ENCODE measurements at regions not wholly inside any gene's neighbourhood (a gene's known extent, or its start where the extent isn't known, plus 50 kb on each side); places are given as distances from the start of the nearest gene placed in this dataset.

- DNase-seq (no peak), ATAC-seq (ENCODE audit: low read depth in 2 of 2) (no peak)
- H3K27me3 ChIP-seq (ENCODE audit: control insufficient read depth, insufficient read depth, low read length), result no peaks in the 10 kb centered on the region
- Mint-ChIP-seq H3K4me1 (no peaks in the 10 kb centered on the region), H3K36me3 (no peaks in the 10 kb centered on the region), H3K27ac (no peak overlapping the region), H3K4me3 (no peak overlapping the region), H3K27me3 (no peaks in the 10 kb centered on the region), H3K9me3 (peaks cover 4 to 20% (median 16%) of the 10 kb centered on the region in 7 donors)
- no peaks in the 10 kb centered on the region for H3K4me1 ChIP-seq (ENCODE audit: control insufficient read depth, insufficient read depth, low read length, poor library complexity, severe bottlenecking)
- H3K9me3 ChIP-seq (ENCODE audit: control insufficient read depth in 2 of 2, low read length in 2 of 2), result peaks cover 0 to 3% of the 10 kb centered on the region in 2 experiments
- H3K4me3 ChIP-seq (ENCODE audit: low read depth, low read length), result no peak overlapping the region
- no peaks in the 10 kb centered on the region for H3K36me3 ChIP-seq (ENCODE audit: control insufficient read depth, insufficient read depth, low read length)
- H3K27ac ChIP-seq (ENCODE audit: insufficient read depth, low read length, poor library complexity, severe bottlenecking), result no peak overlapping the region
Measured at GRCh38 chr11:37657645-37658044, 1059.6 kb upstream of the RAG2 start.

GRCh38 chr11:37647767-37648166 lies 1049.7 kb upstream of the RAG2 start:
- Histone ChIP-seq H3K27me3 (ENCODE audit: control insufficient read depth, insufficient read depth, low read length) (no peaks in the 10 kb centered on the region), H3K27ac (ENCODE audit: insufficient read depth, low read length, poor library complexity, severe bottlenecking) (no peak overlapping the region), H3K4me3 (ENCODE audit: low read depth, low read length) (no peak overlapping the region), H3K4me1 (ENCODE audit: control insufficient read depth, insufficient read depth, low read length, poor library complexity, severe bottlenecking) (no peaks in the 10 kb centered on the region), H3K9me3 (ENCODE audit: control insufficient read depth in 2 of 2, low read length in 2 of 2) (peaks cover 7 to 10% of the 10 kb centered on the region in 2 experiments), H3K36me3 (ENCODE audit: control insufficient read depth, insufficient read depth, low read length) (no peaks in the 10 kb centered on the region)
- Mint-ChIP-seq H3K36me3 (no peaks in the 10 kb centered on the region), H3K4me1 (no peaks in the 10 kb centered on the region), H3K9me3 (peaks cover 4 to 42% (median 13%) of the 10 kb centered on the region in 7 donors), H3K27me3 (no peaks in the 10 kb centered on the region), H3K4me3 (no peak overlapping the region), H3K27ac (no peak overlapping the region)
- ATAC-seq (ENCODE audit: low read depth in 2 of 2), result no peak
- no peak for DNase-seq

GRCh38 chr11:37643968-37644367 lies 1045.9 kb upstream of the RAG2 start:
- Histone ChIP-seq H3K4me1 (ENCODE audit: control insufficient read depth, insufficient read depth, low read length, poor library complexity, severe bottlenecking) (no peaks in the 10 kb centered on the region), H3K36me3 (ENCODE audit: control insufficient read depth, insufficient read depth, low read length) (no peaks in the 10 kb centered on the region), H3K27me3 (ENCODE audit: control insufficient read depth, insufficient read depth, low read length) (no peaks in the 10 kb centered on the region), H3K27ac (ENCODE audit: insufficient read depth, low read length, poor library complexity, severe bottlenecking) (no peak overlapping the region), H3K9me3 (ENCODE audit: control insufficient read depth in 2 of 2, low read length in 2 of 2) (peaks cover 10 to 11% of the 10 kb centered on the region in 2 experiments), H3K4me3 (ENCODE audit: low read depth, low read length) (no peak overlapping the region)
- no peak for DNase-seq
- H3K36me3 Mint-ChIP-seq, result no peaks in the 10 kb centered on the region
- no peak overlapping the region for H3K27ac Mint-ChIP-seq
- no peaks in the 10 kb centered on the region for H3K27me3 Mint-ChIP-seq
- H3K4me1 Mint-ChIP-seq, result no peaks in the 10 kb centered on the region
- H3K9me3 Mint-ChIP-seq, result peaks cover 2 to 42% (median 9%) of the 10 kb centered on the region in 7 donors
- H3K4me3 Mint-ChIP-seq, result no peak overlapping the region
- no peak for ATAC-seq (ENCODE audit: low read depth in 2 of 2)

GRCh38 chr11:37642296-37642695 lies 1044.3 kb upstream of the RAG2 start:
- Histone ChIP-seq H3K4me3 (ENCODE audit: low read depth, low read length) (no peak overlapping the region), H3K27me3 (ENCODE audit: control insufficient read depth, insufficient read depth, low read length) (no peaks in the 10 kb centered on the region), H3K4me1 (ENCODE audit: control insufficient read depth, insufficient read depth, low read length, poor library complexity, severe bottlenecking) (no peaks in the 10 kb centered on the region), H3K27ac (ENCODE audit: insufficient read depth, low read length, poor library complexity, severe bottlenecking) (no peak overlapping the region), H3K9me3 (ENCODE audit: control insufficient read depth in 2 of 2, low read length in 2 of 2) (peaks cover 6 to 11% of the 10 kb centered on the region in 2 experiments), H3K36me3 (ENCODE audit: control insufficient read depth, insufficient read depth, low read length) (no peaks in the 10 kb centered on the region)
- Mint-ChIP-seq H3K27ac (no peak overlapping the region), H3K4me3 (no peak overlapping the region), H3K4me1 (no peaks in the 10 kb centered on the region), H3K27me3 (no peaks in the 10 kb centered on the region), H3K36me3 (no peaks in the 10 kb centered on the region), H3K9me3 (peaks cover 2 to 42% (median 11%) of the 10 kb centered on the region in 7 donors)
- DNase-seq, result no peak
- no peak for ATAC-seq (ENCODE audit: low read depth in 2 of 2)

- Histone ChIP-seq H3K36me3 (ENCODE audit: control insufficient read depth, insufficient read depth, low read length) (no peaks in the 10 kb centered on the region), H3K9me3 (ENCODE audit: control insufficient read depth in 2 of 2, low read length in 2 of 2) (no peaks in the 10 kb centered on the region), H3K4me3 (ENCODE audit: low read depth, low read length) (no peak overlapping the region), H3K4me1 (ENCODE audit: control insufficient read depth, insufficient read depth, low read length, poor library complexity, severe bottlenecking) (no peaks in the 10 kb centered on the region), H3K27me3 (ENCODE audit: control insufficient read depth, insufficient read depth, low read length) (no peaks in the 10 kb centered on the region), H3K27ac (ENCODE audit: insufficient read depth, low read length, poor library complexity, severe bottlenecking) (no peak overlapping the region)
- Mint-ChIP-seq H3K27ac (no peak overlapping the region), H3K27me3 (no peaks in the 10 kb centered on the region), H3K4me1 (no peaks in the 10 kb centered on the region), H3K36me3 (no peaks in the 10 kb centered on the region), H3K4me3 (no peak overlapping the region), H3K9me3 (peaks cover 0 to 36% (median 5%) of the 10 kb centered on the region in 7 donors)
- ATAC-seq (ENCODE audit: low read depth in 2 of 2) (no peak), DNase-seq (no peak)
Measured at GRCh38 chr11:37632748-37633147, 1034.7 kb upstream of the RAG2 start.

GRCh38 chr11:37630866-37631265 lies 1032.8 kb upstream of the RAG2 start:
- Mint-ChIP-seq H3K4me3 (no peak overlapping the region), H3K36me3 (no peaks in the 10 kb centered on the region), H3K27ac (no peak overlapping the region), H3K9me3 (peaks cover 3 to 34% (median 6%) of the 10 kb centered on the region in 7 donors), H3K27me3 (no peaks in the 10 kb centered on the region), H3K4me1 (no peaks in the 10 kb centered on the region)
- no peak for ATAC-seq (ENCODE audit: low read depth in 2 of 2)
- Histone ChIP-seq H3K27ac (ENCODE audit: insufficient read depth, low read length, poor library complexity, severe bottlenecking) (no peak overlapping the region), H3K4me3 (ENCODE audit: low read depth, low read length) (no peak overlapping the region), H3K9me3 (ENCODE audit: control insufficient read depth in 2 of 2, low read length in 2 of 2) (no peaks in the 10 kb centered on the region), H3K27me3 (ENCODE audit: control insufficient read depth, insufficient read depth, low read length) (no peaks in the 10 kb centered on the region), H3K36me3 (ENCODE audit: control insufficient read depth, insufficient read depth, low read length) (no peaks in the 10 kb centered on the region), H3K4me1 (ENCODE audit: control insufficient read depth, insufficient read depth, low read length, poor library complexity, severe bottlenecking) (no peaks in the 10 kb centered on the region)
- no peak for DNase-seq

GRCh38 chr11:37623778-37624177 lies 1025.7 kb upstream of the RAG2 start:
- no peaks in the 10 kb centered on the region for H3K4me1 Mint-ChIP-seq

GRCh38 chr11:37621662-37622061 lies 1023.6 kb upstream of the RAG2 start:
- no peaks in the 10 kb centered on the region for H3K4me1 Mint-ChIP-seq
- no peak overlapping the region for H3K27ac Mint-ChIP-seq
- H3K27me3 Mint-ChIP-seq, result no peaks in the 10 kb centered on the region
- no peak overlapping the region for H3K4me3 Mint-ChIP-seq
- H3K27ac ChIP-seq (ENCODE audit: insufficient read depth, low read length, poor library complexity, severe bottlenecking), result no peak overlapping the region
- no peak for ATAC-seq (ENCODE audit: low read depth in 2 of 2)
- H3K9me3 Mint-ChIP-seq, result peaks cover 6 to 46% (median 10%) of the 10 kb centered on the region in 7 donors
- H3K9me3 ChIP-seq (ENCODE audit: control insufficient read depth in 2 of 2, low read length in 2 of 2), result peaks cover 5 to 13% of the 10 kb centered on the region in 2 experiments
- no peaks in the 10 kb centered on the region for H3K36me3 Mint-ChIP-seq
- DNase-seq, result no peak
- H3K4me1 ChIP-seq (ENCODE audit: control insufficient read depth, insufficient read depth, low read length, poor library complexity, severe bottlenecking), result no peaks in the 10 kb centered on the region
- H3K36me3 ChIP-seq (ENCODE audit: control insufficient read depth, insufficient read depth, low read length), result no peaks in the 10 kb centered on the region
- H3K27me3 ChIP-seq (ENCODE audit: control insufficient read depth, insufficient read depth, low read length), result no peaks in the 10 kb centered on the region
- no peak overlapping the region for H3K4me3 ChIP-seq (ENCODE audit: low read depth, low read length)

More at GRCh38 chr11:37623778-37624177, 1025.7 kb upstream of the RAG2 start:
- Histone ChIP-seq H3K4me1 (ENCODE audit: control insufficient read depth, insufficient read depth, low read length, poor library complexity, severe bottlenecking) (no peaks in the 10 kb centered on the region), H3K9me3 (ENCODE audit: control insufficient read depth in 2 of 2, low read length in 2 of 2) (peaks cover 4 to 6% of the 10 kb centered on the region in 2 experiments), H3K27ac (ENCODE audit: insufficient read depth, low read length, poor library complexity, severe bottlenecking) (no peak overlapping the region), H3K27me3 (ENCODE audit: control insufficient read depth, insufficient read depth, low read length) (no peaks in the 10 kb centered on the region), H3K4me3 (ENCODE audit: low read depth, low read length) (no peak overlapping the region), H3K36me3 (ENCODE audit: control insufficient read depth, insufficient read depth, low read length) (no peaks in the 10 kb centered on the region)
- ATAC-seq (ENCODE audit: low read depth in 2 of 2) (no peak), DNase-seq (no peak)
- Mint-ChIP-seq H3K36me3 (no peaks in the 10 kb centered on the region), H3K27me3 (no peaks in the 10 kb centered on the region), H3K27ac (no peak overlapping the region), H3K9me3 (peaks cover 5 to 46% (median 8%) of the 10 kb centered on the region in 7 donors), H3K4me3 (no peak overlapping the region)
